Right renal pelvis (tissue), 4 donors: ENCODE measurements at regions not wholly inside any gene's neighbourhood (a gene's known extent, or its start where the extent isn't known, plus 50 kb on each side); places are given as distances from the start of the nearest gene placed in this dataset.
A peak's percentile ranks its signal among the peaks of the same experiment; 100 is the strongest.
"Not testable (repeated sequence)": the region's sequence is repeated elsewhere in the genome, so short reads cannot be mapped to it uniquely, and the experiment has no call there.

Experiments used
- DNase-seq, 4 donors: peaks; one replicate each; pipeline ENCODE4 v3.0.0-alpha.2; 2013; ENCODE audit warnings: low read depth in 4 of 4, low spot score in 3 of 4, missing footprints in 1 of 4

DNA sequence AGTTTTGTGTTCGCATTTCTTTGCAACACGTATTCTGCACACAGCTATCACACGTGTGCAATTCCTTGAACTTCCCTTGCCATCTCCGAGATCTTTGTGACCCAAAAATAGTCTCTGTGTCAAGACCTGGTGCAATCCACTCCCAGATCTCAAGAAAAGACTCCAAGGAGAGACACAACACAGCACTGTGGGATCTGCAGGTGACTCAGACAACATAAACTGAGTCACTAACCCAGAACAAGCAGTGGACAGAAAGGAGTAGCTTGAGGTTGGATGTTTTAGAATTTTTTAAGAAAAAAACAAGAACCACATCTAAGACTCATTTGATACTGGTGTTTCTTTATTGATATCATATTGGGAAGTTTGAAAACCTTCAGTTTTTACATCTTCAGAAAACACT, 396.9 kb downstream of the AGTPBP1 start:
- no peak for DNase-seq

DNA sequence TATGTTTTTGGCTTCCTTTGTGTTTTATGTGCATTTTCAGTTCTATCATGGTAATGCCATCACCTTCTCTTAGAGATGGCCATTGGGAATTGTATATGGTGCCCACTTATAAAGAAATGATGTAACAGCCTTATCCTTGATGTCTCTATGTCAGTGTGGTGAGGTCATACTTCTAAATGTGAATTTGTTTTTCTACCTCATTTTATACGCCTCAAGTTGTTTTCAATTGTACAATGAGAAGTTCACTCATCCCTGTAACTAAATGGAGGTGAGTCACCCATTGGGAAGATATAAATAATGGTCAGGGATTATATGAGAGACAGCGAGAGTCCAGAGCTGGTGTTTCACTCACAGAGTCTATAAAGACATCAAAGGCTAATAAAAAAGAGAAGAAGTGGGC, 402.4 kb downstream of the AGTPBP1 start:
- no peak for DNase-seq

DNA sequence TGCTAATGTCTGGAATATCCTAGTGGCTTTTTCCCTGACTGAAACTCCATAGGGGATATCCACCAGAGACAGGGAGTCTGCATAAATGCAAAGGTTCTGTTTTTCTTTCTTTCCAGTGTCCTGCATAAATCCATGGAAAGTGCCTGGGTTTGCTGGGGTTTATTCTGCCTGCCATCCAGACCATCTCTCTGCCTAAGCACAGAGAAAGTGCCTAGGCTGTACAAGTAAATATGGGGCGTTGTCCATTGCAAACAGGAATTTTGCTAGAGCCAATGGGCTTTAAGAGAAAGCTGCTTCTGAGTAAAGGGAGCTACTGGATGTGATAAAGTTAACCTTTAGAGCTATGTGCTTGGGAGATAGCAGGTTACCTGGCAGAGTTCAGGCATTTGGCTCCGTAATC, 407.5 kb downstream of the AGTPBP1 start:
- DNase-seq = no peak

- no peak for DNase-seq
Measured at GRCh38 chr9:85332487-85332886, 409.3 kb downstream of the AGTPBP1 start.

GRCh38 chr9:85331626-85332025, 410.1 kb downstream of the AGTPBP1 start:
- no peak for DNase-seq

DNA sequence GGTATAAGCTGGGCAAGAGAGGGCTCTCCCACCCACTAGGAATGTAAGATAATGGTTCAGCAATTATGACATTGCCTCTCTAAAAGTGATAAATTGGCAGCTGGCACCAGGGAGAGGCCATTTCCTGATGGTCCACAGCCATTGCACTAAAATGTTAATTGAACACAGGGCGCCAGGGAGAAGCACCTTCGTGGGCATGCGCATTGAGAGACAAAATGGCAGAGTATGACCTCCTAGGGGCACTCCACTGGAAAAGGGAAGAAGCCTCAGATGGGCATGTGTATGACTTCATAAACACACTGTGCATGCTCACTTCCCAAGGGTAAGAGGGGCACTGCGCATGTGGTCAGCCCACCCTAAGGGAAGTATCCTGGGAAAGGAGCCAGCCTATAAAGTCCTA, 419.2 kb downstream of the AGTPBP1 start:
- DNase-seq = no peak

DNA sequence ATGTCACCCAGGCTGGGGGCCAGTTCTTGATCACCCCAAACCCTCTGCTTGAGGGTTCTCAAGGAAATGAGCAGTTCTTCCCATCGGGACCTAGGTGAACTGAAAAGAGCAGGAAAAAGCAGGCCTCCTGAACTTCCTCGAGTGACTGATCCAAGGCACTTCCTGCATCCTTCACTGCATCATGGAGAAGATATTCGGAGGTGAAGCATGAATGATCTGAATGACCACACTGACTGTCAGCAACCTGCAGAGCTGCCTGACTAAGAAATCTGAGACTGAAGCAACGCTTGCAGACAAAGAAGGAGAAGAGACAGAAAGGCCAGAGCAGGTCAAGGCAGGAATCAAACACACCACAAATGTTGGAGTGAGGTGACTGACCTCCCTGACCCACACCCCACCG, 420.2 kb downstream of the AGTPBP1 start:
- DNase-seq = no peak

- DNase-seq = peak in 1 of 4 donors; percentile 33
Measured at GRCh38 chr9:85319936-85320656, 421.7 kb downstream of the AGTPBP1 start.

DNA sequence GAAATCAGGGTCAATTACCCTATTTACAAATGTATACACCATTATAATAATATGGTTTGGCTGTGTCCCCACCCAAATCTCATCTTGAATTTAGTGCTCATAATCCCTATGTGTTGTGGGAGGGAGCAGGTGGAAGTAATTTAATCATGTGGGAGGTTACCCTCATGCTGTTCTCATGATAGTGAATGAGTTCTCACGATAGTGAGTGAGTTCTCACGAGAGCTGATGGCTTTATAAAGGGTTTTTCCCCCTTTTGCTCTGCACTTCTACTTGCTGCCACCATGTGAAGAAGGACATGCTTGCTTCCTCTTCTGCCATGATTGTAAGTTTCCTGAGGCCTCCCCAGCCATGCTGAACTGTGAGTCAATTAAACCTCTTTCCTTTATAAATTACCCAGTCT, 426.2 kb downstream of the AGTPBP1 start:
- not testable (repeated sequence) for DNase-seq

GRCh38 chr9:85310573-85310972, 431.2 kb downstream of the AGTPBP1 start:
- no peak for DNase-seq

- DNase-seq = no peak
Measured at GRCh38 chr9:85303757-85304134, 438.0 kb downstream of the AGTPBP1 start.

DNA sequence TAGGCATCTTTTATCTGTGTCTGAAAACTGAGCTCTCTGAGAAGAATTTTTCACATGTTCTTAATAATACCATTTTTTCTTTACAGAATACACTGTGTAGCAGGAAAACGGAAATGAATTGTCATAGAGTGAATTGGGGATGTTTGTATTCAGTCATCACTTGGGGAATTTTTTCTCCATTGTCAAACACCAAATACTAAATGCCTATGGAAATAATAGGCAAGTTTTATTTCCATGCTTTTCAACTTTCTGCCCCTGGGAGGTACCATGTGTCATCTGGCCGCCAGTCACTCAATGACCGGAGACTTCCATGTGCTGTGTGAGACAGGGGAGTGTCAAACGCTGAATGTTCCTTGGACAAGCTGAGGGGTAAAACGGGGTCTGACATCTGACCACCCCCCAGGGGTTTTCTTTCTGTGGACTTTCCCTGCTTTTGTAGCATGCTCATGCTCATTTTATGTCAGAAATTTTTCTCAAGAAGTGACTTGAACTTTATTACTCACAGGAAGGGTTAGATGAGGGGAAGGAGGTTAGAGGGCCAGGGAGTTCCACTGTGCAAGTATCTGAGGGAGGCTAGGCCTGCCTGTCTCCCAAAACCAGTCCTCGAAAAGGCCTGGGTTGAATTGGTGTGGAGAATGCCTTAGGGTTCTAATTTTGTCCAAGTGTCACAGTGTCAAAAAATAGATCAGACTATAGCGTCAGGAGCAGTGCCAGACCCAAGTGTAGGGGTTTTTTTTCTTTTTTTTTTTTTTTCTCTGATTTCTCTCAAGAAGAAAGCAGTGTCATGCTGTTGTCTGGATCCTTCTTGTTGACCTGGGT, 438.6 kb downstream of the AGTPBP1 start:
- DNase-seq = no peak

GRCh38 chr9:85298499-85298898, 443.3 kb downstream of the AGTPBP1 start:
- no peak for DNase-seq

DNA sequence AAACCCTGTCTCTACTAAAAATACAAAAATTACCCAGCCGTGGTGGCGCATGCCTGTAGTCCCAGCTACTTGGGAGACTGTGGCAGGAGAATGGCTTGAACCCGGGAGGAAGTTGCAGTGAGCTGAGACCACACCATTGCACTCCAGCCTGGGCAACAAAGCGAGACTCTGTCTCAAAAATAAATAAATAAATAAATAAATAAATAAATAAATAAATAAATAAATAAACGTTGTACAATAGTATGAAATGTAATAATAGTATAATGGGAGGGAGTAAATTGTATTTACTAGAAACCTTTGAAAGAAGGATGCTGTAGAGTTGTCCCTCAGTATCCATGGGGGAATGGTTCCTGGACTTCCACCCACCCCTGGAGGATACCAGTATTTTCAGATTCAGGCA, 446.5 kb downstream of the AGTPBP1 start:
- not testable (repeated sequence) for DNase-seq

GRCh38 chr9:85292261-85292660, 449.5 kb downstream of the AGTPBP1 start:
- DNase-seq = no peak

DNA sequence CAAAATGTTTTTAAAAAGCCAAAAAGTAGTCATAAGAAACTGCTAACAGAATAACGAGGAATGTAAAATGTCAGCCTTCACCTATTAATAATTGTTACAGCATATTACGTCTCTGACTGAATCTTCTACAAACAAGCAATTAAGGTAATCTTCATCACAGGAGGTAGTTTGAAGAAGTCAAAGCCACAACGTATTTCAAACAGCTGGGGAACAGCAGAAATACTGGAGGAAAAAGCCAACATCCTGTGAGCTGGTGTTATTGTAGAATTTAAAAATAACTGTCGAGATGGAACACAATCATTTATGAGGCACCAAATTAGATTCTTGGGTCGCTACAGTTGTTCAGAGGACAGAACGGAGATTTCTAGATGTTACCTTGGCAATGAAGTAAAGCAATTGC, 450.5 kb downstream of the AGTPBP1 start:
- no peak for DNase-seq

- DNase-seq = no peak
Measured at GRCh38 chr9:85290019-85290418, 451.7 kb downstream of the AGTPBP1 start.

DNA sequence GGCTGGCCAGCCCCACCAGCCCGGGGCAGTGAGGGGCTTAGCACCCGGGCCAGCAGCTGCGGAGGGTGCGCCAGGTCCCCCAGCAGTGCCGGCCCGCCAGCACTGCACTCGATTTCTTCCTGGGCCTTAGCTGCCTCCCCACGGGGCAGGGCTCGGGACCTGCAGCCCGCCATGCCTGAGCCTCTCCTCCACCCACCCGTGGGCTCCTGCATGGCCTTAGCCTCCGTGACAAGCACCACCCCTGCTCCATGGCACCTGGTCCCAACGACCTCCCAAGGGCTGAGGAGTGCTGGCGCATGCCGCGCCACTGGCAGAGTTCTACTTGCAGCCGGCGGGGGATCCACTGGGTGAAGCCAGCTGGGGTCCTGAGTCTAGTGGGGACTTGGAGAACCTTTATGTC, 452.6 kb downstream of the AGTPBP1 start:
- DNase-seq = no peak

DNA sequence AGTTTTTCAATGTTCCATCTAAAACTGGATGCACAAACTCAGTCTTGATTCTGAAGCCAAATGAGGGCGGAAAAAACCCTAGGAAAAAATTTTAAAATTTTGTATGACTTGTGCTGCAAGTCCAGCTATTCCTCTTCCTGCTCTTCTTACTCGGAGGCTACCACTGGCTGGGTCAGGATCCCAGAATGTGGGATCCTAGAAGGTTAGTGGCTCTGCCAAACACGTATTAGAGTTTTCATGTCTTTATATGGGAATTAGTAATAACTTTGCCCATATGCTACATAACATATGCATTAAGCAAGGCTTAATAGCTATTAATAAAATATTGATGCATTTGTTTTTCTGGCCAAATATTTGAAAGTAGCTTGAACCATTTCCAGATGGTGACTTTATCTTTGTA, 458.3 kb downstream of the AGTPBP1 start:
- DNase-seq = no peak

GRCh38 chr9:85278769-85279168, 463.0 kb downstream of the AGTPBP1 start:
- DNase-seq = no peak

DNA sequence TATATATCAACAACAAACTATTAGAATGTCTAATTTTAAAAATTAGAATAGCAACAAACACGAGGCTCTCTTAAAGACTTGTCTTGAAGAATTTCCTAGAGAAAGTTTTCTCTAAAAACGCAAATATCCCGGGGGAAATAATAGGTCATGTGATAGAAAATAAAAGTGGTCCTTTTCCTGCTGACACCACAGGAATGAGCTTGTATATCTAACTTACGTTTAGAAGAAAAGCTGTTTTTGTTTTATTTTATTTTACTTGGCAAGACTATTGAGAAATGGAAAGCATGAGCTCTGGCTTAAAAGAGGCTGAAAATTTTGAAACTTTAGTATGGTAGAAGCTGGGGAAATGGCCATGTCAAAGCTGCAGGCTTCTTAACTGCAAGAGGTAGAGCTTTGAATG, 465.0 kb downstream of the AGTPBP1 start:
- no peak for DNase-seq

DNA sequence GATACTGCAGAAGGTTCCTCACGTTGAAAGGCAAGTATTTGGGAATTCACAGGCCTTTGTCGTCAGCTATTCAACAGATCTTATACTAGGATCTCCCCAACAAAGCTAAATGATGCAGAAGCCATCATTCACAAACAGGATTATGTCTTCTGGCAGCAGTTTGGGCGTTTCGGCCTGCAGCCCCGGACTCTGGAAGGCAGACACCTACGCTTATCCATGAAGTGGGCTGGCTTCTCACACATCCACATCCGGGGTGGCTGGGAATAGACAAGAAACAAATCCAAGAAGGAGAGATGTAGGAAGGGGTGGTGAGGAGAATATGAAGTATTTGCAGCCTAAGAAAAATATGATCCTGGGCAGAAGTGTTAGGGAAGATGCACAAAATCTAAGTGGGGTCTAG, 471.9 kb downstream of the AGTPBP1 start:
- no peak for DNase-seq
